ENCODE measurements at regions not wholly inside any gene's neighbourhood (a gene's known extent, or its start where the extent isn't known, plus 50 kb on each side); places are given as distances from the start of the nearest gene placed in this dataset.

- Histone ChIP-seq H3K27ac (ENCODE audit: low read length) (no peak overlapping the region), H3K27me3 (replicated peaks; ENCODE audit: insufficient read depth, low read length) (no peaks in the 10 kb centered on the region), H3K4me2 (ENCODE audit: low read depth, low read length) (no peak overlapping the region), H3K9me2 (replicated peaks; ENCODE audit: insufficient read depth, low read length) (no peaks in the 10 kb centered on the region), H3K36me3 (replicated peaks; ENCODE audit: insufficient read depth, low read length) (no peaks in the 10 kb centered on the region), H3K9me3 (replicated peaks; ENCODE audit: insufficient read depth, low read length) (no peaks in the 10 kb centered on the region), H3K79me2 (ENCODE audit: low read length) (no peaks in the 10 kb centered on the region), H3K4me3 (ENCODE audit: low read length) (no peak overlapping the region), H3F3A (ENCODE audit: insufficient read depth, low read length) (no peaks in the 10 kb centered on the region), H3K4me1 (ENCODE audit: low read length) (no peaks in the 10 kb centered on the region), H3K9ac (ENCODE audit: low read length) (no peak overlapping the region), H2AFZ (ENCODE audit: low read length) (no peak overlapping the region), H4K20me1 (ENCODE audit: insufficient read depth, low read length) (no peaks in the 10 kb centered on the region)
- no peak for DNase-seq
- TF ChIP-seq CTCF (IDR thresholded peaks at IDR 0.05; ENCODE audit: low read length) (no peak), EZH2 (optimal IDR thresholded peaks at IDR 0.05; ENCODE audit: low read depth, low read length) (no peak), EZH2phosphoT487 (IDR thresholded peaks at IDR 0.05; ENCODE audit: low read length) (no peak)
Observed at GRCh38 chr2:167794554-167795255, 452.7 kb downstream of the STK39 start.

GRCh38 chr2:167793725-167794124 is 453.7 kb downstream of the STK39 start:
- Histone ChIP-seq H3K9me3 (replicated peaks; ENCODE audit: insufficient read depth, low read length) (no peaks in the 10 kb centered on the region), H3F3A (ENCODE audit: insufficient read depth, low read length) (no peaks in the 10 kb centered on the region), H3K4me3 (ENCODE audit: low read length) (no peak overlapping the region), H3K79me2 (ENCODE audit: low read length) (no peaks in the 10 kb centered on the region), H2AFZ (ENCODE audit: low read length) (no peak overlapping the region), H3K4me2 (ENCODE audit: low read depth, low read length) (no peak overlapping the region), H4K20me1 (ENCODE audit: insufficient read depth, low read length) (no peaks in the 10 kb centered on the region), H3K27ac (ENCODE audit: low read length) (no peak overlapping the region), H3K9me2 (replicated peaks; ENCODE audit: insufficient read depth, low read length) (no peaks in the 10 kb centered on the region), H3K36me3 (replicated peaks; ENCODE audit: insufficient read depth, low read length) (no peaks in the 10 kb centered on the region), H3K4me1 (ENCODE audit: low read length) (no peaks in the 10 kb centered on the region), H3K27me3 (replicated peaks; ENCODE audit: insufficient read depth, low read length) (no peaks in the 10 kb centered on the region), H3K9ac (ENCODE audit: low read length) (no peak overlapping the region)
- DNase-seq = no peak
- TF ChIP-seq CTCF (IDR thresholded peaks at IDR 0.05; ENCODE audit: low read length) (no peak), EZH2phosphoT487 (IDR thresholded peaks at IDR 0.05; ENCODE audit: low read length) (no peak), EZH2 (optimal IDR thresholded peaks at IDR 0.05; ENCODE audit: low read depth, low read length) (no peak)

- Histone ChIP-seq H3K27ac (ENCODE audit: low read length) (no peak overlapping the region), H3K9me2 (replicated peaks; ENCODE audit: insufficient read depth, low read length) (no peaks in the 10 kb centered on the region), H3K9ac (ENCODE audit: low read length) (no peak overlapping the region), H3K9me3 (replicated peaks; ENCODE audit: insufficient read depth, low read length) (no peaks in the 10 kb centered on the region), H4K20me1 (ENCODE audit: insufficient read depth, low read length) (no peaks in the 10 kb centered on the region), H3K27me3 (replicated peaks; ENCODE audit: insufficient read depth, low read length) (no peaks in the 10 kb centered on the region), H3K4me2 (ENCODE audit: low read depth, low read length) (no peak overlapping the region), H3K4me3 (ENCODE audit: low read length) (no peak overlapping the region), H3K36me3 (replicated peaks; ENCODE audit: insufficient read depth, low read length) (no peaks in the 10 kb centered on the region), H3K79me2 (ENCODE audit: low read length) (no peaks in the 10 kb centered on the region), H3F3A (ENCODE audit: insufficient read depth, low read length) (no peaks in the 10 kb centered on the region), H2AFZ (ENCODE audit: low read length) (no peak overlapping the region), H3K4me1 (ENCODE audit: low read length) (no peaks in the 10 kb centered on the region)
- TF ChIP-seq EZH2 (optimal IDR thresholded peaks at IDR 0.05; ENCODE audit: low read depth, low read length) (no peak), EZH2phosphoT487 (IDR thresholded peaks at IDR 0.05; ENCODE audit: low read length) (no peak), CTCF (IDR thresholded peaks at IDR 0.05; ENCODE audit: low read length) (no peak)
- no peak for DNase-seq
Observed at GRCh38 chr2:167792126-167792525, 455.3 kb downstream of the STK39 start.

Data from MM.1S (cell line).